HL-60 (cell line): ENCODE measurements at regions not wholly inside any gene's neighbourhood (a gene's known extent, or its start where the extent isn't known, plus 50 kb on each side); places are given as distances from the start of the nearest gene placed in this dataset.

Experiments
- CTCF ChIP-seq: IDR thresholded peaks from one replicate; pipeline ENCODE4 v1.5.1; 2011; ENCODE audit warnings: low read length, control low read depth, inconsistent platforms; ENCODE audit not compliant: insufficient read depth
- GABPA ChIP-seq: IDR thresholded peaks from 2 replicates; pipeline ENCODE4 v1.6.1; 2012; ENCODE audit warnings: low read depth
- POLR2AphosphoS5 ChIP-seq: IDR thresholded peaks from 2 replicates; pipeline ENCODE4 v1.6.1; 2012; ENCODE audit warnings: low read depth
- REST ChIP-seq: IDR thresholded peaks from 2 replicates; pipeline ENCODE4 v1.6.1; 2012; ENCODE audit warnings: low read depth; ENCODE audit not compliant: insufficient replicate concordance
- SPI1 ChIP-seq: IDR thresholded peaks from 2 replicates; pipeline ENCODE4 v1.6.1; 2012; ENCODE audit warnings: low read depth, mild to moderate bottlenecking, borderline replicate concordance

GRCh38 chr9:75461183-75461582 lies 372.9 kb downstream of the OSTF1 start:
- TF ChIP-seq CTCF (no peak), POLR2AphosphoS5 (no peak), REST (no peak), GABPA (no peak), SPI1 (no peak)
